IPS DF 6.9 (cell line): ENCODE measurements at regions not wholly inside any gene's neighbourhood (a gene's known extent, or its start where the extent isn't known, plus 50 kb on each side); places are given as distances from the start of the nearest gene placed in this dataset.
"Not testable (repeated sequence)": the region's sequence is repeated elsewhere in the genome, so short reads cannot be mapped to it uniquely, and the experiment has no call there.

Experiments
- DNase-seq: peaks from one replicate; pipeline ENCODE4 v3.0.0-alpha.2; 2013; ENCODE audit warnings: low read depth, low spot score
- H3K27ac ChIP-seq: one replicate; pipeline ENCODE4 v1.5.1; 2013; ENCODE audit warnings: low read length, control low read depth
- H3K27me3 ChIP-seq: 2 replicates; pipeline ENCODE4 v1.6.1; 2013; ENCODE audit warnings: mild to moderate bottlenecking, low read length; ENCODE audit not compliant: control insufficient read depth, insufficient read depth
- H3K36me3 ChIP-seq: 2 replicates; pipeline ENCODE4 v1.6.1; 2013; ENCODE audit warnings: low read length; ENCODE audit not compliant: control insufficient read depth, insufficient read depth
- H3K4me1 ChIP-seq: 2 replicates; pipeline ENCODE4 v1.6.1; 2013; ENCODE audit warnings: low read length; ENCODE audit not compliant: control insufficient read depth, insufficient read depth
- H3K4me3 ChIP-seq: 2 replicates; pipeline ENCODE4 v1.5.1; 2013; ENCODE audit warnings: mild to moderate bottlenecking, low read length
- H3K9me3 ChIP-seq: 2 replicates; pipeline ENCODE4 v1.6.1; 2013; ENCODE audit warnings: low read length, inconsistent platforms; ENCODE audit not compliant: control insufficient read depth, insufficient read depth
- WGBS: extraction: QIAGEN DNeasy Blood & Tissue Kit; methylation state at CpG from one replicate; pipeline ENCODE4 v1.1.7; 2013; ENCODE audit warnings: mixed read lengths, missing lambda C conversion rate; ENCODE audit not compliant: insufficient read length, insufficient coverage; 5-methylcytosine and 5-hydroxymethylcytosine counted together

- H3K9me3 ChIP-seq, H3K36me3 ChIP-seq, H3K4me1 ChIP-seq, H3K27ac ChIP-seq, DNase-seq, H3K4me3 ChIP-seq, H3K27me3 ChIP-seq: not testable (repeated sequence)
- WGBS = no CpG with 5 or more reads among the region's 6 CpGs
Observed at GRCh38 chr6:150789906-150790305, 75.6 kb upstream of the MTHFD1L start.

DNA sequence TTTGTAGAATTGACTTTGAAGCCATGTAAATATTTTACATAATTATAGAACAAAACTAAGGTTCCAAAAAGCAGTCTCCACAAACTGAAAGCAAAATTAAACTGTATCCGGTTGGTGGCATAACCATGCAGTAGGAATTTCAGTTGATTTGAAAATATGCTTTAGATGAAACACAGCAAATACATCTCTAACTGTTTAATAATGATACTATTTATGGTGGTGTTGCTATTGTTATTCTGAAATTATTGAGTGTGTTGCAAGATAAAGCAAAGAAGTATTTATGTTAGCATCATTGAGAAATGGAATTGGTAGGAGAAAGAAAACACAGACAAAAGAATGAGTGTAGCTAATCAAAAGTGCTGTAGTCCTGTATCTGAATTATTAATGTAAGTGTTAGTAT, 73.8 kb upstream of the MTHFD1L start:
- no peaks in the 10 kb centered on the region for H3K36me3 ChIP-seq
- no peak for DNase-seq
- no peak overlapping the region for H3K4me3 ChIP-seq
- H3K4me1 ChIP-seq = no peaks in the 10 kb centered on the region
- no CpG with 5 or more reads among the region's 1 CpG for WGBS
- H3K27ac ChIP-seq = no peak overlapping the region
- H3K9me3 ChIP-seq = no peaks in the 10 kb centered on the region
- H3K27me3 ChIP-seq = no peaks in the 10 kb centered on the region

GRCh38 chr6:150797949-150798348, 67.6 kb upstream of the MTHFD1L start:
- no CpG with 5 or more reads among the region's 1 CpG for WGBS
- Histone ChIP-seq H3K27me3 (no peaks in the 10 kb centered on the region), H3K4me1 (no peaks in the 10 kb centered on the region), H3K4me3 (no peak overlapping the region), H3K9me3 (no peaks in the 10 kb centered on the region), H3K27ac (no peak overlapping the region), H3K36me3 (no peaks in the 10 kb centered on the region)
- no peak for DNase-seq

- Histone ChIP-seq H3K36me3 (no peaks in the 10 kb centered on the region), H3K4me3 (no peak overlapping the region)
- no CpG with 5 or more reads among the region's 4 CpGs for WGBS
Observed at GRCh38 chr6:150799276-150799805, 66.2 kb upstream of the MTHFD1L start.

GRCh38 chr6:150800674-150801314, 64.7 kb upstream of the MTHFD1L start:
- no peak overlapping the region for H3K4me3 ChIP-seq
- H3K27ac ChIP-seq = no peak overlapping the region
- no peaks in the 10 kb centered on the region for H3K27me3 ChIP-seq
- H3K36me3 ChIP-seq = no peaks in the 10 kb centered on the region
- H3K9me3 ChIP-seq = no peaks in the 10 kb centered on the region
- no CpG with 5 or more reads among the region's 8 CpGs for WGBS
- H3K4me1 ChIP-seq = no peaks in the 10 kb centered on the region
- DNase-seq = no peak

More at GRCh38 chr6:150799276-150799805, 66.2 kb upstream of the MTHFD1L start:
- no peaks in the 10 kb centered on the region for H3K4me1 ChIP-seq
- no peak overlapping the region for H3K27ac ChIP-seq
- no peak for DNase-seq
- no peaks in the 10 kb centered on the region for H3K9me3 ChIP-seq
- H3K27me3 ChIP-seq = no peaks in the 10 kb centered on the region

- no peak overlapping the region for H3K27ac ChIP-seq
- no CpG with 5 or more reads among the region's 2 CpGs for WGBS
- H3K27me3 ChIP-seq = no peaks in the 10 kb centered on the region
- no peaks in the 10 kb centered on the region for H3K4me1 ChIP-seq
- no peak overlapping the region for H3K4me3 ChIP-seq
- no peak for DNase-seq
- no peaks in the 10 kb centered on the region for H3K9me3 ChIP-seq
- H3K36me3 ChIP-seq = no peaks in the 10 kb centered on the region
Observed at GRCh38 chr6:150806790-150807189, 58.7 kb upstream of the MTHFD1L start.

DNA sequence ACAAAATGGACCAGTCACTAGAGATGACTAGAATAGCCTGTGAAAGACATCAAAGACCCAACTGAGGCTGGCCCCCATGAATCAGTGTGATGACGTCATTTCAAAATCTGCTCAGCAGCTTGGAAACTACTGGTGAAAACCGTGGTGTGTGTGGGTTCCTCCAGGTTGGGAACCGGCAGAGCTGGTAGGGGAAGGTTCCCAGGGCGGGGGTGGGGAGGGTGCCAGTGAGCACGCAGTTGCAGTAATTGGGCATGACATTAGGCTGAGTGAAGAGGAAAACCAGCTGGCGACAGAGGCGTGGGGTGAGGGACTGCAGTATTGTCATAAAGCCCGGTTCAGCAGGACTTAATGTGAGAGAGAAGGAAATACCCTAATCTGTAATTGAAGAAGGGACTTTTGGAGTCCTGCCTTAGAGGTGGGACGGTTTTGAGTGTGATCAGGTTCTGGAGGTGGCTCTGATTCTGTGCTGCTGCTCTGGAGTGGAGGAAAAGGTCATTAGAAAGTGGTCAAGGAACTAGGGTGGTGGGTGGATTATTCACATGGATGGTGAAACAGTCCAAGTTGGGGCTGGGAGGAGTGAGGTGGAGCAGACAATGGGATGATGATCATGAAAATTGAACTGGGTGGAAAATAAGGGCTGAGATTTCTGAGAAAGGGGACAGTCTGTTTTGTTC, 52.0 kb upstream of the MTHFD1L start:
- no CpG with 5 or more reads among the region's 9 CpGs for WGBS
- Histone ChIP-seq H3K27ac (no peak overlapping the region), H3K27me3 (no peaks in the 10 kb centered on the region), H3K36me3 (no peaks in the 10 kb centered on the region), H3K4me1 (no peaks in the 10 kb centered on the region), H3K4me3 (no peak overlapping the region), H3K9me3 (no peaks in the 10 kb centered on the region)
- DNase-seq = no peak

DNA sequence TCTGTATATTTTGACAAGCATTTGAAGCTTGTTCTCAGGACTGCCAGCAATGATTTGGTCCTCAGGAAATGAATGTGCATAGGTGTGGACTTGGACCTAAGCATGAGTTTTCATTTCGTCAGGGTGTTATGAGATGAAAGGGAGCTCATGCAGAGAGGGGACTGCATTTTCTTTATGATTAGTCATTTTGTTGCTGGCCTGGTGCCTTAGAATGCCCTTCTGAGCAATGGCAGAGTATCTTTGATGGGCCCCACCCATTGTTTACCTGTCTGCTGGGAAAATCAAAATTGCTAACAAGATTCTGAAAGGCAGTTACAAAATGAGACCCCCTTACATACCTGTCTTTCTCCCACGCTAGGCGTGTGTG, 51.5 kb upstream of the MTHFD1L start:
- H3K36me3 ChIP-seq = no peaks in the 10 kb centered on the region
- H3K4me1 ChIP-seq = no peaks in the 10 kb centered on the region
- no CpG with 5 or more reads among the region's 3 CpGs for WGBS
- no peak for DNase-seq
- no peaks in the 10 kb centered on the region for H3K9me3 ChIP-seq
- no peak overlapping the region for H3K27ac ChIP-seq
- no peaks in the 10 kb centered on the region for H3K27me3 ChIP-seq
- no peak overlapping the region for H3K4me3 ChIP-seq
